Loucy (cell line): ENCODE measurements at regions not wholly inside any gene's neighbourhood (a gene's known extent, or its start where the extent isn't known, plus 50 kb on each side); places are given as distances from the start of the nearest gene placed in this dataset.

Experiments used
- H2AFZ ChIP-seq: fragments of 200-600 bp; sonication (generic); 2 replicates; pipeline ENCODE4 v1.6.0; 2016; ENCODE audit warnings: antibody characterized with exemption, mild to moderate bottlenecking, low read length, moderate library complexity
- H3F3A ChIP-seq: fragments of 200-600 bp; 2 replicates; pipeline ENCODE4 v1.6.0; 2016; ENCODE audit warnings: antibody characterized with exemption, low read depth, mild to moderate bottlenecking
- H3K27me3 ChIP-seq: fragments of 200-600 bp; sonication (generic); 2 replicates; pipeline ENCODE4 v1.6.1; 2014; ENCODE audit warnings: low read length, mild to moderate bottlenecking; ENCODE audit not compliant: insufficient read depth, poor library complexity, severe bottlenecking
- H3K36me3 ChIP-seq: fragments of 200-600 bp; sonication (generic); 2 replicates; pipeline ENCODE4 v1.6.1; 2016; ENCODE audit warnings: low read length; ENCODE audit not compliant: insufficient read depth
- H3K4me1 ChIP-seq: fragments of 200-600 bp; sonication (generic); 2 replicates; pipeline ENCODE4 v1.5.1; 2014; ENCODE audit warnings: low read length, mild to moderate bottlenecking; ENCODE audit not compliant: insufficient read depth, poor library complexity, severe bottlenecking
- H3K4me2 ChIP-seq: fragments of 200-600 bp; sonication (generic); 2 replicates; pipeline ENCODE4 v1.6.0; 2014; ENCODE audit warnings: antibody characterized with exemption, low read length, low read depth, mild to moderate bottlenecking; ENCODE audit not compliant: poor library complexity, severe bottlenecking
- H3K4me3 ChIP-seq: fragments of 200-600 bp; sonication (generic); 2 replicates; pipeline ENCODE4 v1.5.1; 2014; ENCODE audit warnings: low read length, mild to moderate bottlenecking, mixed read lengths; ENCODE audit not compliant: poor library complexity, severe bottlenecking
- H3K79me2 ChIP-seq: fragments of 200-600 bp; sonication (generic); 2 replicates; pipeline ENCODE4 v1.6.1; 2014; ENCODE audit warnings: low read length; ENCODE audit not compliant: insufficient read depth
- H3K9ac ChIP-seq: fragments of 200-600 bp; sonication (generic); 2 replicates; pipeline ENCODE4 v1.6.0; 2014; ENCODE audit warnings: mild to moderate bottlenecking, low read depth, low read length, moderate library complexity; ENCODE audit not compliant: poor library complexity, severe bottlenecking
- H3K9me2 ChIP-seq: fragments of 200-600 bp; sonication (generic); replicated peaks from 2 replicates; pipeline ENCODE4 v1.6.1; 2016; ENCODE audit warnings: low read depth, low read length, mixed read lengths
- H3K9me3 ChIP-seq: fragments of 200-600 bp; sonication (generic); 2 replicates; pipeline ENCODE4 v1.6.1; 2014; ENCODE audit warnings: mild to moderate bottlenecking, antibody characterized with exemption, low read length, low read depth; ENCODE audit not compliant: insufficient read depth
- H4K20me1 ChIP-seq: fragments of 200-600 bp; sonication (generic); 2 replicates; pipeline ENCODE4 v1.6.0; 2014; ENCODE audit warnings: antibody characterized with exemption, low read length, mild to moderate bottlenecking; ENCODE audit not compliant: insufficient read depth, poor library complexity, severe bottlenecking
- CTCF ChIP-seq: fragments of 200-600 bp; sonication (generic); conservative IDR thresholded peaks from 2 replicates; pipeline ENCODE4 v1.5.1; 2014; ENCODE audit warnings: mild to moderate bottlenecking, antibody characterized with exemption, low read length
- EZH2phosphoT487 ChIP-seq: fragments of 200-600 bp; IDR thresholded peaks from 2 replicates; pipeline ENCODE4 v1.6.1; 2018; ENCODE audit warnings: antibody characterized with exemption, mild to moderate bottlenecking, moderate library complexity, borderline replicate concordance

GRCh38 chr4:73311428-73311827 lies 52.8 kb upstream of the ANKRD17 start:
- H2AFZ ChIP-seq, result peak overlapping the region; percentile 14; the same call in 1 of the 2 replicates

GRCh38 chr4:73309211-73309610 lies 50.6 kb upstream of the ANKRD17 start:
- Histone ChIP-seq H3F3A (no peaks in the 10 kb centered on the region), H3K4me2 (no peak overlapping the region), H3K4me1 (no peaks in the 10 kb centered on the region), H3K4me3 (no peak overlapping the region), H3K9ac (no peak overlapping the region), H3K9me3 (no peaks in the 10 kb centered on the region), H3K79me2 (no peaks in the 10 kb centered on the region), H3K36me3 (no peaks in the 10 kb centered on the region), H3K9me2 (no peaks in the 10 kb centered on the region), H2AFZ (no peak overlapping the region), H4K20me1 (no peaks in the 10 kb centered on the region), H3K27me3 (no peaks in the 10 kb centered on the region)
- no peak for TF ChIP-seq CTCF
- TF ChIP-seq EZH2phosphoT487, result no peak

More at GRCh38 chr4:73311428-73311827, 52.8 kb upstream of the ANKRD17 start:
- Histone ChIP-seq H4K20me1 (no peaks in the 10 kb centered on the region), H3K4me2 (no peak overlapping the region), H3K4me3 (no peak overlapping the region), H3K79me2 (no peaks in the 10 kb centered on the region), H3K9me3 (no peaks in the 10 kb centered on the region), H3K36me3 (no peaks in the 10 kb centered on the region), H3K4me1 (no peaks in the 10 kb centered on the region), H3K27me3 (no peaks in the 10 kb centered on the region), H3K9me2 (no peaks in the 10 kb centered on the region), H3K9ac (no peak overlapping the region), H3F3A (no peaks in the 10 kb centered on the region)
- TF ChIP-seq CTCF, result peak; percentile 65
- no peak for TF ChIP-seq EZH2phosphoT487
